Activated naive CD8-positive, alpha-beta T cell treated with anti-CD3 and anti-CD28 coated beads for 36 hours (primary cell): ENCODE measurements at regions not wholly inside any gene's neighbourhood (a gene's known extent, or its start where the extent isn't known, plus 50 kb on each side); places are given as distances from the start of the nearest gene placed in this dataset.
"Not testable (repeated sequence)": the region's sequence is repeated elsewhere in the genome, so short reads cannot be mapped to it uniquely, and the experiment has no call there.

Source experiments
- DNase-seq: peaks from one replicate; pipeline ENCODE4 v3.0.0; 2021
- H3K27ac Mint-ChIP-seq: one replicate; pipeline ENCODE4 v1.8.0; 2022; ENCODE audit warnings: mild to moderate bottlenecking, moderate library complexity, mixed read lengths
- H3K27me3 Mint-ChIP-seq: one replicate; pipeline ENCODE4 v1.8.0; 2022; ENCODE audit warnings: mild to moderate bottlenecking, mixed read lengths
- H3K36me3 Mint-ChIP-seq: one replicate; pipeline ENCODE4 v1.8.0; 2021; ENCODE audit warnings: mild to moderate bottlenecking, mixed read lengths
- H3K4me1 Mint-ChIP-seq: one replicate; pipeline ENCODE4 v1.8.0; 2021; ENCODE audit warnings: mixed read lengths
- H3K4me3 Mint-ChIP-seq: one replicate; pipeline ENCODE4 v1.8.0; 2022; ENCODE audit warnings: mild to moderate bottlenecking, moderate library complexity, mixed read lengths
- H3K9me3 Mint-ChIP-seq: one replicate; pipeline ENCODE4 v1.8.0; 2022; ENCODE audit warnings: mixed read lengths

DNA sequence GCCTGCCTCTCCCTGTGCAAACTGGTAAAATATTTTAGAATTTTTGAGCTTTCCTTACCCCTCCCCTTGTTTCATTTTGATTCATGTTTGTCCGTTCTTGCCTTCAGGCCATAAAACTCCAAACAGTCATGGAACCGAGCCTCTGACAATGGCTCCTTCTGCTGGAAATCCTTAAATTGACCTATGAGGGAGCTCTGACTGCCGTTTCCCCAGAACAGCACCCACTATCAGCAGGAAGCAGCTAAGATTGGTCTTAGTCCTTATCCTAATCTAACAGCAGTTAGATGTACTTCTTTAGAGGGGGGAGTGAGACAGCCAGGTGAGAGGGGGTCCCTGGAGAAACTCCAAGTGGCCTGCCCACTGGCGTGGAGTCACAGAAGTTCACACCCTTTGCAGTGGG, 106.7 kb downstream of the FAM174A start:
- Mint-ChIP-seq H3K4me3 (no peak overlapping the region), H3K27me3 (no peaks in the 10 kb centered on the region), H3K27ac (no peak overlapping the region), H3K36me3 (no peaks in the 10 kb centered on the region), H3K9me3 (no peaks in the 10 kb centered on the region), H3K4me1 (no peaks in the 10 kb centered on the region)
- no peak for DNase-seq

DNA sequence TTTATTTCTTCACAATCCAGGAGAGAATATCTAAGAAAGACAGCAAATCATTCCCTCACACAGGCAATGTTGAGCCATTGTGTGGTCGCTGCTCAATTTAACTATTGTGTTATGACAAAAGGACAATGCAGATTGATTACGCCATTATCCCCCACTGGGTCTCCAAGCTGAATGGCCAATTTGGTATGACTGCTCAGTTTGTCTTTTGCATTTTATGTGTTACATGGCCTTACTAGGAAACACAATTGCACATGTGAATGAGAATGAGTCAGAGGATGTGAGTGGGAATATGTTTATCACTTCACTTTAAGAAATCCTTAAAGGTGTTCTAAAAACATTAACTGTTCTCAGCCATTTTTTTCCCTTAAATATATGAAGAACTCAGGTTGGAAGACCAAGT, 108.3 kb downstream of the FAM174A start:
- no peaks in the 10 kb centered on the region for H3K9me3 Mint-ChIP-seq
- no peak for DNase-seq
- H3K4me3 Mint-ChIP-seq, result no peak overlapping the region
- H3K4me1 Mint-ChIP-seq, result peaks cover 10% of the 10 kb centered on the region
- H3K27ac Mint-ChIP-seq, result no peak overlapping the region
- H3K27me3 Mint-ChIP-seq, result no peaks in the 10 kb centered on the region
- H3K36me3 Mint-ChIP-seq, result no peaks in the 10 kb centered on the region

DNA sequence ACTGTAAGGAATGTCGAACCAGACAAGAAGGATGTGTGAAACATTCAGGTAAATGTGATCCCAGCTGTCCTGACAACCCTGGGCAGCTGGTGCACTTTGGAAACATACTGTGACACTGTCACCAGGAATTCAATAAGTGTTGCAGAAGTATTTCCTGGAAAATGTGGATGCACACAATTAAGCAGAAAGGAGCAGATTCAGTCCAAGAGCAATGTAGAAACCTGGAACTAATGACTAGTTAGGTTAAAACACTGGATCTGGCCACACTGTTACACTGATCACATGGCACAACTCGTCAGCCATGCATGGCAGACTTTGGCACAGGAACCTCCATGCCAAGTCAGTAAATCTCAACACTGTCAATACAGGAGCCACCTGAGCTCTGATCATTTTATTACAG, 109.0 kb downstream of the FAM174A start:
- peaks cover 10% of the 10 kb centered on the region for H3K4me1 Mint-ChIP-seq
- no peaks in the 10 kb centered on the region for H3K9me3 Mint-ChIP-seq
- DNase-seq, result no peak
- no peaks in the 10 kb centered on the region for H3K27me3 Mint-ChIP-seq
- no peak overlapping the region for H3K4me3 Mint-ChIP-seq
- no peaks in the 10 kb centered on the region for H3K36me3 Mint-ChIP-seq
- no peak overlapping the region for H3K27ac Mint-ChIP-seq

DNA sequence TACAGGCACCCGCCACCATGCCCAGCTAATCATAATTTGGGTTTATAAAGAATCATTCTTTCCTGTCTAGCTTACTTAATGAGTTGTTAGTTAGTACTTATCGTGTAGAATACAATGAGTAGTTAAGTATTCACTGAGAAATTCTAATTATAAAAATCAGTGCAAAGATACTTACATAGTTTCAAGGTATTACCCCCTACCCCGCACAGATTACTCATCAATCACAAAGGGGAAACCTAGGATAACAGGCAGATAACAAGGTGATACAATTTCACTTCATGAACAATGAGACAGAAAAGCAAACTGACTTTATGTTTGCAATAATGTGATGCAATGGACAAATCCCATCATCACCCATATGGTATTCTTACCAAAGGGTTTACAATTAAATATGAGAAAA, 109.6 kb downstream of the FAM174A start:
- Mint-ChIP-seq H3K4me3 (no peak overlapping the region), H3K36me3 (no peaks in the 10 kb centered on the region), H3K27ac (no peak overlapping the region), H3K27me3 (no peaks in the 10 kb centered on the region), H3K4me1 (peaks cover 10% of the 10 kb centered on the region), H3K9me3 (no peaks in the 10 kb centered on the region)
- no peak for DNase-seq

DNA sequence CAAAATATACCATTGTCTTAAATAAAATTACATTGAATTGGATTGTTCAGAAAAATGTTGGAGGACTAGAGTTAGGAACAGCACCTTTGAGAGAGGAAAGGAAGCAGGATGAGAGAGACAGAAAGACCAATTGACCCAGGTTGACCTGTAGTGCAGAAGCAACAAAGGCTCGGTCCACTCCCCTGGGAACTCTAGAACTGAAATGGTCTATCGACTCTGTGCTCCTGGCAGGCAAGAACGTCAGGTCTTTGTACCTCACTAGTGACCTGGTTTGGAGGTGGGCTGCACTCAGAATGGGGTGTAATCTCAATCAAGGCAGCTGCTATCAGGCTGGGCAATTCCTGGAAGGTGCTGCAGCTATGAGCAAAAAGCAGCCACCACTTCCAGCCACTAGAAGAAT, 110.8 kb downstream of the FAM174A start:
- no peak for DNase-seq
- Mint-ChIP-seq H3K4me1 (peaks cover 10% of the 10 kb centered on the region), H3K27ac (no peak overlapping the region), H3K9me3 (no peaks in the 10 kb centered on the region), H3K27me3 (no peaks in the 10 kb centered on the region), H3K4me3 (no peak overlapping the region), H3K36me3 (no peaks in the 10 kb centered on the region)

DNA sequence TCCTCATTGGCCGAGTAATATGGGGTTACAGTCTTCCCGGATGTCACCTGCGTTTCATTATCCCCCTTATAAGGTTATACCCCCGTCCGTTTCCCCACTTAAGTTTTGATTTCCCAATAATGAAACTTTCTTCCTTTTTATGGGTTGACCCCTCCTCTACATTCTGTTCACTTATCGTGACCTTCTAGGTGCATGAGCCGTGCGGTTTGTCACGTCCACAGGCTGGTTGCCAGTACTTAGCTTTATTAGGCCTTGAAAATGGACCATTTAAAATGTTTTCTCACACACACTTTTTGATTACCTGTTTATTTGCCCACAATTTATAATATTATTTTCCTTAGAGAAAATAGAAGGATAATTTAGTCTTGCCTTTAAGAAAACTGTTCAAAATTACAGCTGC, 111.5 kb downstream of the FAM174A start:
- DNase-seq, result no peak
- H3K4me1 Mint-ChIP-seq, result peaks cover 10% of the 10 kb centered on the region
- no peaks in the 10 kb centered on the region for H3K27me3 Mint-ChIP-seq
- no peak overlapping the region for H3K27ac Mint-ChIP-seq
- H3K4me3 Mint-ChIP-seq, result no peak overlapping the region
- no peaks in the 10 kb centered on the region for H3K36me3 Mint-ChIP-seq
- no peaks in the 10 kb centered on the region for H3K9me3 Mint-ChIP-seq

DNA sequence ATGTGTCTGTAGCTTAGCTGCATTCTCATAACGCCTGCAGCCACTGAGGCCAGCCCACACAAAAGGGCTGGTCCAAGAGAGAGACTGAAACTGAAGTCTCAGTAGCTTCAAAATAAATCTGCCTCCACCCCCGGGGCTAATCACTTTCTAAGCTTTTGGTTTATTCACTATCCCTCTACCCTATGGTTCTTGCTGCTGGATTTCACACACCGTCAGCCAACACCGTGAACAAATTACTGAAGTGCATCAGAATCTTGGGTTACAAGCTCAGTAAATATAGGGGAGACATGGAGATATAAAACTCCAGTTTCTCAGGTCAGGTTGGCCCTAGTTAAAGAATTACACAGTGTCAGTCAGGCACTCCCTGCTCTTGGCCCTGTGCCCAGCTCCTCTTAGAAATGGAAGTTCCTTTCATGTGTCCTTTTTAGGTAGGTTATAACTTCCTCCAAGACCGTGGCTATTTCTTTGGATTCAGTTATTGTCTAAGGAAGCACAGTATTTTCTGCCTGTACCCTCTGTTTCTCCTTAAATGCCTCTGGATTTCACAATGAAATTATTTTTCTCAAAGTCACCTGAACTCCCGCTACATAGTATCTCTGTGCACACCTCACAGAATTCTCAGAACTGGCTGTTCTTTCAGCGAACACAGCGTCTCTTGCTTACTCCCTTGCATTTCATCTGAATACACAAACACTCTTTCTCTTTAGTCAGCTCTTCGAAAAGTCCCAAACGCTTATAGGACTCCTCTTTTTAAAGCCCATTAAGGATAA, 112.5 kb downstream of the FAM174A start:
- no peaks in the 10 kb centered on the region for H3K27me3 Mint-ChIP-seq
- no peak overlapping the region for H3K27ac Mint-ChIP-seq
- H3K4me1 Mint-ChIP-seq, result peaks cover 10% of the 10 kb centered on the region
- H3K36me3 Mint-ChIP-seq, result no peaks in the 10 kb centered on the region
- no peak overlapping the region for H3K4me3 Mint-ChIP-seq
- no peak for DNase-seq
- no peaks in the 10 kb centered on the region for H3K9me3 Mint-ChIP-seq

DNA sequence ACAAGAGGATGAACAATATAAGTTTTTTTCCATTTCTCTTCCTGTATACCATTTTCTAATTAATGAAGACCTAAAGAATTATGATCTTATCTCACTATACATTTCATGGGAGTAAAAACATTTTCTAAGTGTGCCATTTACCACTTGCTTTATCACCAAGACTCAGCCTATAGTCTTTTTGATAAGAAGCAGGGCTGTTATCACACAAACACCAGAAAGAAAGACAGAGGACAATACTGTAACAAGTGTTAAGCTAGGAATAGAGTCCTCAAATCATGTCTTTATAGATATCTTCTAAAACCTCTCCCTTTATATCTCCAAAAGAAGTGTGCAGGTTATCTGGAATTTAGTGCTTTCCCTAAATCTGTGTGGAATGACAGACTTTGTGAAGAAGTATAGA, 119.7 kb downstream of the FAM174A start:
- Mint-ChIP-seq H3K4me3 (no peak overlapping the region), H3K27me3 (no peaks in the 10 kb centered on the region), H3K27ac (no peak overlapping the region), H3K4me1 (no peaks in the 10 kb centered on the region), H3K9me3 (no peaks in the 10 kb centered on the region), H3K36me3 (no peaks in the 10 kb centered on the region)
- DNase-seq, result no peak

DNA sequence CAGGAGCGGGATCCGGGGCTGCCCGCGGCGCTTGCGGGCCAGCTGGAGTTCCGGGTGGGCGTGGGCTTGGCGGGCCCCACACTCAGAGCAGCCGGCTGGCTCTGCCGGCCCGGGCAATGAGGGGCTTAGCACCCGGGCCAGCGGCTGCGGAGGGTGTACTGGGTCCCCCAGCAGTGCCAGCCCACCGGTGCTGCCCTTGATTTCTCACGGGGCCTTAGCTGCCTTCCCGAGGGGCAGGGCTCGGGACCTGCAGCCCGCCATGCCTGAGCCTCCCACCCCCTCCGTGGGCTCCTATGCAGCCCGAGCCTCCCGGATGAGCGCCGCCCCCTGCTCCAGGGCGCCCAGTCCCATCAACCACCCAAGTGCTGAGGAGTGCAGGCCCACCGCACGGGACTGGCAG, 121.6 kb downstream of the FAM174A start:
- DNase-seq, H3K9me3 Mint-ChIP-seq, H3K4me1 Mint-ChIP-seq, H3K36me3 Mint-ChIP-seq, H3K27ac Mint-ChIP-seq, H3K27me3 Mint-ChIP-seq, H3K4me3 Mint-ChIP-seq: not testable (repeated sequence)

DNA sequence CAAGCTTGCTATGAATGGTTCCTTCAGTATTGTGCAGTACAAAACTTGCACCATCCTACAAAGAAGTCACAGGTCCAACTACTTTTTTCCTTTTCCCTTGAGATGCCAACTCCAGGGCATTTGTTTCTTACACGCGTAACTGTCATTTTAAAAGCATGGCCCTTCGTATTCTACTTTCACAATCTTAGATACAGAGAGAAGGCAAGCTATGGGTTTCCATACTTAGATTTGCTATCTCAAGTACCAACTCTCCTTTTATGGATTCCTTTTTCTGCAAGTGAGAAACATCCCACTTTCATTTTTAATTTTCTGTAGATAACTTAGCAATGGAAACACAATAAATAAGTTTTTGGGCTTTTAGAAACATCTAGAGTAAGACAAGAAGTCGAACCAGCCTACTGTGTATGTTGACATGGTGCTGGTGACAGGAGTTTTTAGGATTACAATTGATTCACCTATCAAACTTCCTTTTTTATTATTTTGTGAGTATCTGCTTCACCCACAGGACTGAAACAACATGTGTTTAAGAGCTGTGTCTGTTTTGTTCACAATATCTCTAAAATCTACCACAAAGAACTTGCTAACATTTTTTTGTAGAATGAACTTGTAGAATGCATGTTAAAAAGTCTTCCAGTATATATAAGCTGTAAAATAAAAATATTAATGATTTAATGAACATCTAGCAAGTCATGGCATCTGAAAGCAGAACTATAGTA, 124.1 kb downstream of the FAM174A start:
- DNase-seq, result no peak
- Mint-ChIP-seq H3K4me3 (no peak overlapping the region), H3K9me3 (no peaks in the 10 kb centered on the region), H3K27me3 (no peaks in the 10 kb centered on the region), H3K36me3 (no peaks in the 10 kb centered on the region), H3K27ac (no peak overlapping the region), H3K4me1 (no peaks in the 10 kb centered on the region)

DNA sequence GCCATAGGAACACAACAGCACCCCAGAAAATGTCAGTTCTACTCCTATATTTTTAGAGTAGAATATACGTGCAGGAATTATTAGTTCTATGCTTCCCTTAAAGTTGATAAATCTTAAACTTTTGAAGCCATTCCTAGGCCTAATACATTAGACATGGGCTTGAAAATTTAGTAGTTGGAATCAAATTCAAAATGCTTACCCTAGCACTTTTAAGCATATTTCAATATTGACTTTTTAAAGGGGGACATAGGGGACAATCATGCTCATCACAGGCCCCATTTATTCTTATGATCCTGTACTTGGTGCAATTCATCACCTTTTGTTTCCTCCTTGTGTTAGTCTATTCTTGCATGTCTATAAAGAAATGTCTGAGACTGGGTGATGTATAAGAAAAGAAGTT, 129.0 kb downstream of the FAM174A start:
- no peak for DNase-seq
- H3K4me3 Mint-ChIP-seq, result no peak overlapping the region
- peaks cover 5% of the 10 kb centered on the region for H3K4me1 Mint-ChIP-seq
- H3K9me3 Mint-ChIP-seq, result no peaks in the 10 kb centered on the region
- H3K27me3 Mint-ChIP-seq, result no peaks in the 10 kb centered on the region
- no peak overlapping the region for H3K27ac Mint-ChIP-seq
- no peaks in the 10 kb centered on the region for H3K36me3 Mint-ChIP-seq

DNA sequence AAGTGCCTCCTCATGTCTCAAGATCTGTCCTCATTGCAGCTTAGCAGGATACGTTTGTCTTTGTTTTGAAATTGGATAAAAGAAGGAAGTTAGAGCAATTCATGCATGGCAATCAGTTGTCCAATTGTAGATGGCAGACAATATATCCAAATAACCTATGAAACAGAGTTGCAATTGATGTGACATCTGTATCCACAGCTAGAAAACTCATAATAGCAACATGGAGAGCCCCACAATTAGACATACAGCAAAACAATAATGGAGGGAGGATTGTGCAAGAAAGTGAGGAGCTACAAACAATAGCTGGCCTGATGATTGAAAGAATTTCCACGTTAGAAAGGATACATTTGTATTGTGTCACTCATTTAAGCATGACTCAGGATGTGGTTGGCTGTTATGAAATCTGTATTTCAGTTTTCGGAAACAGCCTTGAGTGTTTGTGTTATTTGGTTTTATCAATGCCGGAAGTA, 132.0 kb downstream of the FAM174A start:
- Mint-ChIP-seq H3K4me1 (peaks cover 5% of the 10 kb centered on the region), H3K9me3 (peaks cover 2% of the 10 kb centered on the region), H3K27ac (no peak overlapping the region), H3K27me3 (no peaks in the 10 kb centered on the region), H3K4me3 (no peak overlapping the region), H3K36me3 (no peaks in the 10 kb centered on the region)
- no peak for DNase-seq

DNA sequence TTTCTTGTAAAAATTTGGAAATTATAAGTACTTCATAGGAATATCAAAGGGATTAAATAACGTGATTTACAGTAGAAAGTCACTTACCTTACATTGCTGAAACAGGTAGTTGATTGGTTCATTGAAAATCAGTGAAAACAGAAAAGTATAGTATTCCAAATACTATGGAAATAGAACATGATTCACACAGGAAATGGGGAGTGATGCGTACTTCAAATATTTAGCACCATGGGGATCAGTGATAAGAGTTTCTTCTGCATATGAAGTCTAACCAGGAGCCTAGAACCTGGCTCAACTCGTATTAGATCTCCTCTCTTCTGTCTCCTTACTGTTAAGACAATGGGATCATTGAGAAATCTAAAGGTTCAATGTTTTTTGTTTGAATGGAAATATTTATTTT, 133.3 kb downstream of the FAM174A start:
- Mint-ChIP-seq H3K9me3 (peaks cover 2% of the 10 kb centered on the region), H3K36me3 (no peaks in the 10 kb centered on the region), H3K4me1 (peaks cover 5% of the 10 kb centered on the region), H3K4me3 (no peak overlapping the region), H3K27me3 (no peaks in the 10 kb centered on the region), H3K27ac (no peak overlapping the region)
- DNase-seq, result no peak

DNA sequence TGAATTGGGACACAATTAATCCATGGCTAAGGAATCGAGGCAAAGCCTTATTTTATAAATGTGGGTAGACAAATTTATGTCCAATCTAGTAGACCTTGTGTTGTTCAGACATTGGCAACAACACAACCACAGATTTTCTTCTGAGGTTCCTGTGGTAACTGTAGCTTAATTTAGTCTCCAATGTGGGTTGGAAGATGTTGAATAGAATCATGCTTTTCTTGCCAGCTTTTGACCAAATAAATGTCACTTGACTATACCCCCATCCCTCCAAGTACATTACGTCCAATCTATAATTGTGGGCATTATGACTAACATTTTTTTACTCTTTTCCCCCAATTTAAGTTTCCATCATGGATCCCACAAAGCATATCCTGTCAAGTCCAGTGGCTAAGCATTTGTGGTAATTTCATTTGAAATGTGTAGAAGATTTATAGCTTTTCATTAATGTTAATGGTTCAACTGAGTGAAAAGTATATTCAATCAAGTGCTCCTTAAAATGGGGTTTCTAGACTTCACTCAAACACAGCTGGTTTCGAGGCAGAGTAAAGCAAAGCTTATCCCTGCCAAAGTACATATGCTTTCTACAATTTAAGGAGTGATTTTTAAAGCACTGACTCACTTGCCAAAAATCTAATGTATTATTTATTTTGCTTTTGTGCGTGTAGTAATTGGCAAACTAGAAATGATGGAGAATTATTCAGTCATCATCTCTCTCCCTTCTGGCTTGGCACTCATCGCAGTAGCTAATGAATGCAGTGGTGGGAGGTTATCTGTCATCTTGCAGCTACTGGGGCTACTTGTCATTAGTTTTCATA, 141.8 kb downstream of the FAM174A start:
- H3K27me3 Mint-ChIP-seq, result no peaks in the 10 kb centered on the region

DNA sequence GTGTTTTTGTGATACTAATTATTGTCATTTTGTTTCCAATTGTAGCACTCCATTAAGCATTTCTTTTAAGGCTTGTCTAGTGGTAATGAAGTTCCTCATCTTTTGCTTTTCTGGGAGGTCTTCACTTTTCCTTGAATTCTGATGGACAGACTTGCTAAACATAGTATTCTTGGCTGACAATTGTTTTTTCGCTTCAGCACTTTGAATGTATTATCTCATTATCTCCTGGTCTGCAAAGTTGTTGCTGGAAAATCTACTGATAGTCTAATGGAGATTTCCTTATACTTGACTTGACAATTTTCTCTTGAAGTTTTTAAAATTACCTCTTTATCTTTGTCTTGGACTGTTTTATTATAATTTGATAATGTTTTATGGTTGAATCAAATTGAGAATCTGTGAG, 147.5 kb downstream of the FAM174A start:
- no peak for DNase-seq
- H3K4me1 Mint-ChIP-seq, result no peaks in the 10 kb centered on the region
- H3K4me3 Mint-ChIP-seq, result no peak overlapping the region
- no peak overlapping the region for H3K27ac Mint-ChIP-seq
- H3K27me3 Mint-ChIP-seq, result no peaks in the 10 kb centered on the region
- peaks cover 5% of the 10 kb centered on the region for H3K36me3 Mint-ChIP-seq
- H3K9me3 Mint-ChIP-seq, result peaks cover 24% of the 10 kb centered on the region

More for the DNA sequence above, 141.8 kb downstream of the FAM174A start:
- Mint-ChIP-seq H3K36me3 (no peaks in the 10 kb centered on the region), H3K27ac (no peak overlapping the region), H3K4me1 (no peaks in the 10 kb centered on the region), H3K4me3 (no peak overlapping the region), H3K9me3 (peaks cover 5% of the 10 kb centered on the region)
- no peak for DNase-seq
